ENCODE measurements at regions not wholly inside any gene's neighbourhood (a gene's known extent, or its start where the extent isn't known, plus 50 kb on each side); places are given as distances from the start of the nearest gene placed in this dataset.

DNA sequence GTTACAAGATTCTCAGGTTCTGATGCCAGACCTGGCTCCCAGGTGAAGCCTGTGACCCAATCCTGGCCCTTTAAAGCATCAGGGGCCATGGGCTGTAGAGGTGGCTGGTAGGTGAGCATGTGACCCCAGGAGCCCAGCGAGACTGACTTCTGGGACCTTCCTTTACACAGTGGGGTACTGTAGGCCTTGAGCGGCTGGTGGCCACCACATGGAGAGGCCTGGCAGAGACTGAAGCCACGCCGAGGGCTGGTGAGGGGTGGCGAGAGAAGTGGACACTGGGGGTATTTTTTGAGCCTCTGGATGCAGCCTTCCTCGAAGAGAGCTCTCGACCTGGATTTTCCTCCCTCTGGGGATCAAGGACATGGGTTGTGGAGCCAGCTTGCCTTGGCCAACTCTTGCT is 71.2 kb upstream of the ITGA11 start:
- Mint-ChIP-seq H3K36me3 (ENCODE audit: low read depth) (no peaks in the 10 kb centered on the region), H3K9me3 (ENCODE audit: insufficient read depth) (no peaks in the 10 kb centered on the region), H3K4me1 (ENCODE audit: low read depth) (peaks cover 5% of the 10 kb centered on the region), H3K27ac (no peak overlapping the region), H3K4me3 (no peak overlapping the region), H3K27me3 (ENCODE audit: low read depth) (peaks cover 8% of the 10 kb centered on the region)
- CTCF ChIA-PET, result interaction anchor here (1.3 kb wide), 1 partner anchor 47 kb away, joined by 3 read pairs; no protein-coding TSS in a partner anchor
- POLR2A ChIA-PET, result no interaction called here
- ATAC-seq (no peak), DNase-seq (no peak)

DNA sequence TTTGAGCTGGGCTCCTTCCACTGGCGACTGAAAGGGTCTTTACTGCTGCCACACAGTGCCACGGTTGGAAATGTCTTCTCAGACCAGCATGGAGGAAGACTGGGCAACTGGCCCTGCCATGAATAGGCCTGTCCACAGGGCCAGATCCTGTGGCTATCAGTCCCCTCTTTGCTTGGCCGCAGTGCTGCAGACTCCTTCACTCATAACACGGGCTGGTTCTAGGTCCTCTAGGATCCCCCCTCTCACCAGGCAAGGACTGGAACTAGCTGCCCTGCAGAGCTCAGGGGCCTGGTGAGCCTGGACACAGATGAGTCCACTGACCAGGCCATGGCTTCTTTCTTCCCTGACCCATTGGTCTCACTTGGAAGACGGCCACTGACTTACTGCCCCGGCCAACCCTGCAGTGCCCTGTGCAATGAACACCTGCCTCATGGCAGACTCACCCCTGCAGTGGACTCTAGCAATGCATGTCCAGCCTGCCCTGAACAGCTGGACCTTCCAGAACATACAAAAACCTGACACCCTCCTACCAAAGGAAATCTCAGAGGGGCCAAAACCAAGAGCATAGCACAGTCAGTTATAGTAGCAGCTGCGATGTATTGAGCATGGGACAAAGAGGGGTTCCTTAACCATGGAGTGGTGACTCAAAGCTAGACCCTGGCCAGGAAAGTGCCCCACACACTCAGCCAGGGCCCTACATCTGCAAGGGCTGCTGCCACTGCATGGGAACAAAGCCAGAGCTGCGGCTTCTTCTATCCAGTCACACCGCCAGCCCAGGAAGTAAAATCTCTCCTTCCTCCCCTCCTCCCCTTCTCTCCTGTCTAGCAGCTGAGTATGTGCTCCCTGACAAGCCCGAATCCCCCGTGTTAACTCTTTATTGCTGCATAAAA is 72.1 kb upstream of the ITGA11 start:
- ATAC-seq (no peak), DNase-seq (peak; percentile 18)
- H3K4me3 Mint-ChIP-seq, result no peak overlapping the region
- no peaks in the 10 kb centered on the region for H3K9me3 Mint-ChIP-seq (ENCODE audit: insufficient read depth)
- H3K4me1 Mint-ChIP-seq (ENCODE audit: low read depth), result peaks cover 5% of the 10 kb centered on the region
- POLR2A ChIA-PET, result no interaction called here
- CTCF ChIA-PET, result interaction anchor here (0.9 kb wide), 1 partner anchor 46 kb away, joined by 3 read pairs; no protein-coding TSS in a partner anchor
- no peak overlapping the region for H3K27ac Mint-ChIP-seq
- H3K36me3 Mint-ChIP-seq (ENCODE audit: low read depth), result no peaks in the 10 kb centered on the region
- peaks cover 8% of the 10 kb centered on the region for H3K27me3 Mint-ChIP-seq (ENCODE audit: low read depth)

DNA sequence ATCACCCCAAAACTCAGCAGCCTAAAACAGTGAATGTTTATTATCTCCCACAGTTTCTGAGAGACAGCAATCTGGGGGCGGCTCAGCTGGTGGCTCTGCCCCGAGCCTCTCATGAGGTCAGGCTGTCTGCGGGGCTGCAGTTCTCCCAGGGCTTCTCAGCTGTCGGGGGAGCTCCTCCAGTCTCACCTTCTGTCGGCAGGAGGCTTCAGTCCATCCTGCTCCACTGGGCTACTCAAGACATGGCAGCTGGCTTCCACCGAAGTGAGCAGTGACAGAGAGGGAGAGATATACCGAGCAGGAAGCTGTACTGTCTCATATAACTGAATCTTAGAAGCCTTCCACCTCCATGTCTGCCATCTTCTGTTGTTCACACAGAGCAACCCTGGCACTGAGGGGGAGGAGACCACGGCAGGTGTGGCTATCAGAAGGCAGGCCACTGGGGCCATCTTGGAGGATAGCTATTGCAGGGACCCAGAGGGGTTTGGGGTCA is 72.8 kb upstream of the ITGA11 start:
- ATAC-seq (peak; percentile 23), DNase-seq (peak; percentile 17)
- H3K4me3 Mint-ChIP-seq, result no peak overlapping the region
- H3K36me3 Mint-ChIP-seq (ENCODE audit: low read depth), result no peaks in the 10 kb centered on the region
- peaks cover 5% of the 10 kb centered on the region for H3K4me1 Mint-ChIP-seq (ENCODE audit: low read depth)
- ChIA-PET POLR2A (no interaction called here), CTCF (interaction anchor here (0.9 kb wide), 1 partner anchor 46 kb away, joined by 3 read pairs; no protein-coding TSS in a partner anchor)
- peaks cover 8% of the 10 kb centered on the region for H3K27me3 Mint-ChIP-seq (ENCODE audit: low read depth)
- H3K27ac Mint-ChIP-seq, result no peak overlapping the region
- H3K9me3 Mint-ChIP-seq (ENCODE audit: insufficient read depth), result no peaks in the 10 kb centered on the region

DNA sequence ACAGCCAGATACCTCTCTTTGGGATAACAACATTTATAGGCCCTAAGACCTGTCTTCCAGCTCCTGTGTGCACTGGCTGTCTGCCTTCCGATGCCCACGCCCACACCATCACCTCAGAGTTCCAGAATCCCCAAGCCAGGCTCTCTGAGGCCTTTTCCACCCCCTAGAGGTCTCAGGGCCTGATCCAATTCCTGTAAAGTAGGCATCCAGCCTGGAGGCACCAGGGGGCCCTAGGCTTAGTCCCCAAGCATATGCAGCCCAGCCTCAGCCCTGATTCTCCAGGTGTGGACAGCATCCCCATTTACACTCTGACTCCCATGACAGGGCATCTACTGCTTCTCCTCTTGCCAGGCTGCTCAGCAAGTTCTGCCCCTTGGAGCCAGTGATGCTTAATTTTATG is 72.7 kb upstream of the CORO2B start:
- peak; percentile 8 for DNase-seq
- Mint-ChIP-seq H3K4me3 (no peak overlapping the region), H3K27me3 (ENCODE audit: low read depth) (peaks cover 10% of the 10 kb centered on the region), H3K27ac (no peak overlapping the region), H3K36me3 (ENCODE audit: low read depth) (no peaks in the 10 kb centered on the region), H3K9me3 (ENCODE audit: insufficient read depth) (no peaks in the 10 kb centered on the region), H3K4me1 (ENCODE audit: low read depth) (peaks cover 5% of the 10 kb centered on the region)
- ChIA-PET POLR2A (no interaction called here), CTCF (interaction anchor here (1.1 kb wide), 1 partner anchor 44 kb away, joined by 3 read pairs; no protein-coding TSS in a partner anchor)
- no peak for ATAC-seq

DNA sequence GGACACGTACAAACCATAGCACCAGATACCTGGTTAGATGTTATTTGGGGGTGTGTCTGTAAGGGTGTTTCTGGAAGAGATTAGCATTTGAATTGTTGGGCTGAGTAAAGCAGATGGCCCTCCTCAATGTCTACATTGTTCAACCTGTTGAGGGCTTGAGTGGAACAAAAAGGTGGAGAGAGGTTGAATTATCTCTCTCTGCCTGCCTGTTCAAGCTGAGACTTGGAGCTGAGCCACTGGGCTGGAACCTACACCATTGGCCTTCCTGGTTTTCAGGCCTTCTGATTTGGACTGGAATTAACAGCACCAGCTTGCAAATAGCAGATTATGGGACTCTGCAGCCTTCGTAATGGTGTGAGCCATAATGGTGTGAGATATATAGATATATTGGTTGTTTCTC is 71.3 kb upstream of the CORO2B start:
- Mint-ChIP-seq H3K4me1 (ENCODE audit: low read depth) (peaks cover 5% of the 10 kb centered on the region), H3K36me3 (ENCODE audit: low read depth) (no peaks in the 10 kb centered on the region), H3K4me3 (no peak overlapping the region), H3K9me3 (ENCODE audit: insufficient read depth) (no peaks in the 10 kb centered on the region), H3K27me3 (ENCODE audit: low read depth) (peaks cover 20% of the 10 kb centered on the region), H3K27ac (no peak overlapping the region)
- CTCF ChIA-PET, result no interaction called here
- ATAC-seq (no peak), DNase-seq (no peak)
- POLR2A ChIA-PET, result no interaction called here

DNA sequence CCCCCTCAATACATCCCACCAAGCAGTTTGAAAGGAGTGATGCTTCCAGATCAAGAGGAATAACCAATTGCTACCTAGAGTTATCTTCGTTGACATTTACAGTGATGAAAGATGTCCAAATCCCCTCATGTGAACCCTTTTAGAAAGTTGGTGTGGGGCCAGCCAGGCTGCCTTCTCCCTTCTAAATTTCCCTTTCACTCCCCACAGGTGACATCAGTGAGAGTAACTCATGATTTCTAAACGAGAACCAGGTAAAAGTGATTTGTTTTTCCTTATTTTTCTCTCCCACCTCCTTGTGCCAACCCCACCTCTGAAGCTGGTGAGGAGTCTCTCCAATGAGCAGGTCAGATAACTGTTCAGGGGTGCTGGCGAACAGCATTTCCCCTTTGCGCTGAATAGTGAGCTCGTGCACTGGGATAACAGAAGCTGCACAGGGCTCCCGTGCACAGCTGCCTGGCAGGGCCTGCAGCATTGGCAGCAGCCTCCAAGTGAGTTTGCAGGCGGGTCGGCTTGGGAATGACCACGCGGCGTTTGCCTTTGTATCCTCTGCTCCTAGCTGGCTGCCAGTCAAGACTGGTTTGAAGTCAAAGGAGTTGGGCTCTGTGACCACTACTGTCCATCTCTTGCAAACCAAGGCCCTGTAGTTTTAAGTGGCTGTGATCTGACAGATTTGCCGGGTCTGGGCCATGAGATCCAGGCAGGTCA is 70.2 kb upstream of the CORO2B start:
- DNase-seq (no peak), ATAC-seq (no peak)
- Mint-ChIP-seq H3K9me3 (ENCODE audit: insufficient read depth) (peaks cover 6% of the 10 kb centered on the region), H3K4me1 (ENCODE audit: low read depth) (peaks cover 5% of the 10 kb centered on the region), H3K4me3 (no peak overlapping the region), H3K36me3 (ENCODE audit: low read depth) (no peaks in the 10 kb centered on the region), H3K27ac (no peak overlapping the region), H3K27me3 (ENCODE audit: low read depth) (peaks cover 29% of the 10 kb centered on the region)
- POLR2A ChIA-PET, result no interaction called here
- CTCF ChIA-PET, result no interaction called here

DNA sequence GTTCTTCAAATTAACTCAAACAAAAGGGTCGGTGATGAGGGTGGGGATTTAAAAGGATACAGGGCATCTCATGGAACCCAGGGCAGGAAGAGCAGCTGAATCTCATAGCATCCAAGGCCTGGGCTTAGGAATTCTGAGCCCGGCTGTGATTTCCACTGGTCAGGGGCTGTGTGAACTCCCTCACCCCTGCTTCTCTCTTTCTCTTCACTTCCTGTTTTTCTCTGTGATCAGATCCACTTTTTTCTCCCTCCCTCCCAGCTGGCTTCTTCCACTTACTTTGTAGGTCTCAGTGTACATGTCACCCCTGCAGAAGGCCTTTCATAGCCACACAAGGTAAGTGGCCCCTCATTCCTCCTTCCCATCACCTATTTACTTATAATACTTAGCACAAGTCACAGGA is 68.2 kb upstream of the CORO2B start:
- Mint-ChIP-seq H3K4me1 (ENCODE audit: low read depth) (no peaks in the 10 kb centered on the region), H3K27ac (no peak overlapping the region), H3K4me3 (no peak overlapping the region), H3K9me3 (ENCODE audit: insufficient read depth) (peaks cover 15% of the 10 kb centered on the region), H3K36me3 (ENCODE audit: low read depth) (no peaks in the 10 kb centered on the region), H3K27me3 (ENCODE audit: low read depth) (peaks cover 35% of the 10 kb centered on the region)
- ChIA-PET CTCF (no interaction called here), POLR2A (no interaction called here)
- ATAC-seq (no peak), DNase-seq (peak; percentile 5)

DNA sequence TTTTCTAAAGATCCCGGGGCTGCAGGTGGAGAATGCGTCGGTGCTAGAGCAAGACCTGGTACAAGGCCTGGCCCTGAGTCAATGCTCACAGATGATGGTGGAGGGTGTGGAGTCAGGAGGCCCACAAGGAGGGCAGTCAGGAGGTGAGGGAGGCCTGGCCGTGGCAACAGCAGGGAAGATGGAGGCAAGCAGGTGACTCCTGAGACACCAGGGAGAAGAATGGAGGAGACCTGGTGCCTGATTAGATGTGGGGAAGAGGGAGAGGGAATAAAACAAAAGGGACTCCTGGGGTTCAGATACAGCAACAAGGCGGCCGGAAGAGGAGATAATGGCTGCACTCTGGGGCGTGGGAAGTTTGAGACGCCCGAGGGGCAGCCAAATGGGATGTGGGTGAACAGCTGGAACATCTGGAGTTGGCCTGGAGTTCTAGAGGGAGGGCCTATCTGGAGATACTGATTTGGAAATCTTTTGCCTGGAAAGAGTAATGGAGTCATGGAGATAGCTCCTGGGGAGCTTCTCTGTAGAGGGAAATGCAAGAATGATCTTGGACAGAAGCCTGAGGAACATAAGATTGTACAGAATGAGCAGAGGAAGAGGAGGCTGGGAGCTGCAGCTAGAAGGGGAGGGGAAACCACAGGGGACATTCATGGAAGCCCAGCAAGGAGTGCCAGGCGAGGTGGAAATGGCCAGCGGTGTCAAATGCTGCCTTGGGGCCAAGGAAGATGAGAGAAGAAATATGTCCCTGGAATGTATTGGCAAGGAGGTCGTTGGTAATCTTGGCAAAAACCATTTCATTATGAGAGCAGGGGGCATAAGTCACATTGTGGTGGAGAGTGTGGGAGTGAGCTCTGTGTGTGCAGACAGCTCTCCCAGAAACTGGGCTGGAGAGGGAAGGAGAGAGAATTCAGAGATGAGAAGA is 67.5 kb upstream of the CORO2B start:
- ChIA-PET POLR2A (no interaction called here), CTCF (no interaction called here)
- no peaks in the 10 kb centered on the region for H3K36me3 Mint-ChIP-seq (ENCODE audit: low read depth)
- DNase-seq (no peak), ATAC-seq (no peak)
- H3K4me1 Mint-ChIP-seq (ENCODE audit: low read depth), result no peaks in the 10 kb centered on the region
- peaks cover 15% of the 10 kb centered on the region for H3K9me3 Mint-ChIP-seq (ENCODE audit: insufficient read depth)
- H3K27ac Mint-ChIP-seq, result no peak overlapping the region
- H3K27me3 Mint-ChIP-seq (ENCODE audit: low read depth), result peaks cover 33% of the 10 kb centered on the region
- no peak overlapping the region for H3K4me3 Mint-ChIP-seq

DNA sequence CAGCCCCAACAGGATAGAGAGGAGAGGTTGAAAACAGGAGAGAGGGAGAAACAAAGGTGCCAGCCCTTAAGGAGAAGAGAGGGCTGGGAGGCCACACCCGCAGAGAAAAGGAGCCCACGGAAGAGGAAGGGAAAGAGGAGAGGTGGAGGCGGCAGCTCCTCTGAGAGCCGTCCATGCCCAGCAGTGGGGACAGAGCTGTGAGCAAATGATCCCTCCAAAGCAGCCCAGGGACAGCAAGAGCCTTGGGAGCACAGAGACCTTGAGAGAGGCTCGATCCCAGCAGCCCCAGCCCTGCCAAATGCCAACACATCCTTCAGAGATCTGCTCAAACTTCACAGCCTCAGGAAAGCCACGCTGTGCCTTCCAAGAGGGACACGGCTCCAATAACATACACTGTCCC is 66.7 kb upstream of the CORO2B start:
- Mint-ChIP-seq H3K4me1 (ENCODE audit: low read depth) (no peaks in the 10 kb centered on the region), H3K27ac (no peak overlapping the region), H3K36me3 (ENCODE audit: low read depth) (no peaks in the 10 kb centered on the region), H3K9me3 (ENCODE audit: insufficient read depth) (peaks cover 15% of the 10 kb centered on the region), H3K27me3 (ENCODE audit: low read depth) (peaks cover 33% of the 10 kb centered on the region), H3K4me3 (no peak overlapping the region)
- ChIA-PET CTCF (no interaction called here), POLR2A (no interaction called here)
- no peak for DNase-seq
- ATAC-seq, result no peak

DNA sequence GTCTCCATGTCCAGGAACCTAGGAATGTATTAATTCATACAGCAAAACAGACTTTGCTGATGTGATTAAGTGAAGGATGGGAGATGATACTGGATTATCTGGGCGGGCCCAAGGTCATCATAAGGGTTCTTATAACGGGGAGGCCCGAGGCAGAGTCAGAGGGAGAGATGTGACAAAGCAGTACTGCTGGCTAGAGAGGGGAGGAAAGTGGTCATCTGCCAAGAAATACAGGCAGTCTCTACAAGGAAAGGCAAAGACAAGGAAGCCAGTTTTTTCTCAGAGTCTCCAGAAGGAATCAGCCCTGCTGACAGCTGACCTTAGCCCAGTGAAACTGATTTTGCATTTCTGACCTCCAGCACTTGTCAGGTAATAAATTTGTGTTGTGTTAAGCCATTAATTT is 66.2 kb upstream of the CORO2B start:
- Mint-ChIP-seq H3K27ac (no peak overlapping the region), H3K27me3 (ENCODE audit: low read depth) (peaks cover 31% of the 10 kb centered on the region), H3K4me3 (no peak overlapping the region), H3K36me3 (ENCODE audit: low read depth) (no peaks in the 10 kb centered on the region), H3K9me3 (ENCODE audit: insufficient read depth) (peaks cover 15% of the 10 kb centered on the region), H3K4me1 (ENCODE audit: low read depth) (no peaks in the 10 kb centered on the region)
- no peak for DNase-seq
- ATAC-seq, result no peak
- POLR2A ChIA-PET, result no interaction called here
- CTCF ChIA-PET, result interaction anchor here (0.8 kb wide), 1 partner anchor 42 kb away, joined by 3 read pairs; no protein-coding TSS in a partner anchor

DNA sequence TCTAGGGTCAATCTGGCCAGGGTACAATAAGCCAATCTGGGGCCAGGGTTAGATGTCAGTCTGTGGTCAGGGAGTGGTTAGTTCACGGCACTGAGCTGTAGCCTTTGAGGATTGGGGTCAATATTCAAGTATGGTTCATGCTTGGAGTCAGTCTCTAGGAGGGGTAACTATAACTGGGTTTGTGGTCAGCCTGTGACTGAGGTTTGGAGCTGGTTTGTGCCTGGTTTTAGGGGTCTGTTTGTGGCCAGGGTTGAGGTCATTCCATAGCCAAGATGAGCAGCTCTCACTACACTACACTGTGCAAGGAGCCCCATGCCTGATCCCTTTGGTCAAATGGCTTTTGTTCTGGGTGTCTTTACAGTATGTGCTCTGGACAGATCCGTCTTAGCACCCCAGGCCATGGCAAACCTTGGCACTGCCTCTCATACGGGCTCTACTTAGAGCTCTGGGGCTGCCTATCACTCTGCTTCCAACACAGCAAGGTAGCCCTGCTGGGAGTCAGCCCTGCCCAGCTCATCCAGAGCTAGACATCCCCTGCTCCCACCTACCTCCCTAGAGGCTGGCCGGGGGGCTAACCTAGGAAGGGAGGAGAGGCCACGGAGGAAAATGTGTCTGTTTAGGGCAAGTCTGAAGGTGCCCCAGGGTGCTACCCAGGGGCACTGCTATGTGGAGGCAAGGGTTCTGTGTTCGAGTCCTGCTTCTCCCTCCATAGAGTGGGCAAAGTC is 63.3 kb upstream of the CORO2B start:
- Mint-ChIP-seq H3K9me3 (ENCODE audit: insufficient read depth) (peaks cover 15% of the 10 kb centered on the region), H3K36me3 (ENCODE audit: low read depth) (no peaks in the 10 kb centered on the region), H3K4me3 (no peak overlapping the region), H3K27me3 (ENCODE audit: low read depth) (peaks cover 39% of the 10 kb centered on the region), H3K27ac (no peak overlapping the region), H3K4me1 (ENCODE audit: low read depth) (no peaks in the 10 kb centered on the region)
- DNase-seq, result no peak
- ChIA-PET POLR2A (interaction anchor here (0.9 kb wide), 1 partner anchor 10 kb away, joined by 3 read pairs; no protein-coding TSS in a partner anchor), CTCF (interaction anchor here (1.0 kb wide), 1 partner anchor 209 kb away, joined by 3 read pairs; no protein-coding TSS in a partner anchor)
- ATAC-seq, result no peak

Data from activated CD8-positive, alpha-beta T cell treated with anti-CD3 and anti-CD28 coated beads, Interleukin-2, amount 10 ng/mL, durations not matched to agents 7 days and 5 days (primary cell).